RWPE1 (cell line): ENCODE measurements at regions not wholly inside any gene's neighbourhood (a gene's known extent, or its start where the extent isn't known, plus 50 kb on each side); places are given as distances from the start of the nearest gene placed in this dataset.
A peak's percentile ranks its signal among the peaks of the same experiment; 100 is the strongest.

Experiments used
- CTCF ChIA-PET: fragments of 350-600 bp; sonication (Branson Sonifier 250); formaldehyde crosslinking; extraction: SDS; loops from one replicate; lab custom pipeline; 2021; lab: Yijun Ruan, JAX
- POLR2A ChIA-PET: fragments of 400-600 bp; formaldehyde crosslinking; extraction: SDS; loops from one replicate; lab custom pipeline; 2020; ENCODE audit warnings: antibody characterized with exemption; ENCODE audit not compliant: low non-redundant PET; lab: Yijun Ruan, JAX
- DNase-seq: peaks from one replicate; pipeline ENCODE4 v3.0.0; 2012; ENCODE audit warnings: low spot score
- H3K27ac ChIP-seq: fragments of 450-650 bp; 2 replicates; pipeline ENCODE4 v1.5.1; 2017
- TF ChIP-seq, protein P1 (sequence below): fragments of 450-650 bp; conservative IDR thresholded peaks from 2 replicates; pipeline ENCODE4 v1.5.1; 2017; ENCODE audit warnings: low read depth, mild to moderate bottlenecking

DNA sequence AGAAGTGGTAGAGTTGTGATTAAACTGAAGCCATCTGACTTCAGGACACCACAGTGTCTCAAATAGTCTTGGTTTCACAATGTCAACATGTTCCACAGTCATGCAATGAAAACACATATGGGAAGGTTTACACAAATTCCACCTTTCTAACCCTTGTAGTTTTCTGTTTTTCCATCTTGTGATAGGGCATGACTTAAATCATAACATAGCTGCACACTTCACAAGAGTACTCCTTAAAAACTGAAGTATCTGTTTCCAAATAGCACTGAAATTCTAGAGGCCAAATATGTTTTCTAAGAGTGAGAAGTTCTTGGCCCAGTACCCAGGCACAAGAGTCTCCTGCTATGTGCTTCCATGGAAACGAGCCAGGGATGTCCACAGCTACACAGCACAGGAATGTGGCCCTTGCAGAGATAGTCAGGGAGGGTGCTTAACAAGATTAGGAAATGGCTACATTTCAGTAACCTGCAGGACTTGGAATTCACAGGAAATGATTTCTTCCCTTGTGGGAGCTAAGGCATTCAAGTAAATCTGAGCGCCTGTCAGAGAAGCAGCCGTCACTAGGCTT is 269.1 kb downstream of the NDFIP2 start:
- peak; percentile 18 for DNase-seq
- H3K27ac ChIP-seq: no peak overlapping the region
- CTCF ChIA-PET: interaction anchor here (1.6 kb wide), 1 partner anchor 20 kb away, joined by 3 read pairs; no protein-coding TSS in a partner anchor
- TF ChIP-seq, protein P1, sequence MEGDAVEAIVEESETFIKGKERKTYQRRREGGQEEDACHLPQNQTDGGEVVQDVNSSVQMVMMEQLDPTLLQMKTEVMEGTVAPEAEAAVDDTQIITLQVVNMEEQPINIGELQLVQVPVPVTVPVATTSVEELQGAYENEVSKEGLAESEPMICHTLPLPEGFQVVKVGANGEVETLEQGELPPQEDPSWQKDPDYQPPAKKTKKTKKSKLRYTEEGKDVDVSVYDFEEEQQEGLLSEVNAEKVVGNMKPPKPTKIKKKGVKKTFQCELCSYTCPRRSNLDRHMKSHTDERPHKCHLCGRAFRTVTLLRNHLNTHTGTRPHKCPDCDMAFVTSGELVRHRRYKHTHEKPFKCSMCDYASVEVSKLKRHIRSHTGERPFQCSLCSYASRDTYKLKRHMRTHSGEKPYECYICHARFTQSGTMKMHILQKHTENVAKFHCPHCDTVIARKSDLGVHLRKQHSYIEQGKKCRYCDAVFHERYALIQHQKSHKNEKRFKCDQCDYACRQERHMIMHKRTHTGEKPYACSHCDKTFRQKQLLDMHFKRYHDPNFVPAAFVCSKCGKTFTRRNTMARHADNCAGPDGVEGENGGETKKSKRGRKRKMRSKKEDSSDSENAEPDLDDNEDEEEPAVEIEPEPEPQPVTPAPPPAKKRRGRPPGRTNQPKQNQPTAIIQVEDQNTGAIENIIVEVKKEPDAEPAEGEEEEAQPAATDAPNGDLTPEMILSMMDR: no peak
- POLR2A ChIA-PET: no interaction called here

DNA sequence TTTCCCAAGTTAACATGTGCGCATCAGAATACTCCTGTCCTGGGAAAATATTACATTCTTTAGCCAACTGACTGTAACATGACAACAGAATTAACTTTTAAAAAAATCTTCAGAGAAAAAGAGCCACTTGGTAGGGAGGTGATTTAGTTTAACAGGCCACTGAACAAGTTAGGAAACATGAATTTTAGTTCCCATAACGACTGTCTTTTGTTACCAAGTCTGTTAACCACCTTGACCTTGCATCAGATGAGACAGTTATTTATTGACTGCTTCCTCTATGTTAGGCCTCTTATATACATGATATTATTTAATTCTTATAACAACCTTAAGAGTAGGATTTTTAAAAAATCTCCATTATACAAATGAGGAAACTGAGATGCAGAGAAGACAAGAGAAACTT is 268.6 kb downstream of the NDFIP2 start:
- POLR2A ChIA-PET: no interaction called here
- TF ChIP-seq, protein P1: no peak
- DNase-seq: no peak
- CTCF ChIA-PET: no interaction called here
- no peak overlapping the region for H3K27ac ChIP-seq

DNA sequence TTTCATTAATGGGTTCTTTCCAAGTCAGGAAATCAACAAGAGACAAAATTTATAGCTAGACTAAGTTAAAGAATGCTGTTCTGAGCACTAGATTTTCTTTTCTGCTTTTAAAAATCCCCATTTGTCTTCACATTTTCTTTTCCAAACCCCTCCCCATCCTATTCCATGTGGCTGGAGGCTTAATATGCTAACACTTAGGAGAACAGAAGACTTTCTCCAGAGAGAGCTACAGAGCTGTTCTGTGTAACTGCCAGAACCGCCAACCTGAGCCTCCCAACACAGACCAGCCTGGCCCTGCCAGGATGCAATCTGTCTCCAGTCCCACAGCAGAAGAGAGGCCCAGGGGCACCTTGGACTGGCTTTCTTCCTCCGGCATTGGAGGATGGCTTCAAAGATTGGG is 264.1 kb downstream of the NDFIP2 start:
- H3K27ac ChIP-seq: no peak overlapping the region
- ChIA-PET POLR2A (no interaction called here), CTCF (interaction anchor here (0.7 kb wide), 1 partner anchor 14 kb away, joined by 3 read pairs; no protein-coding TSS in a partner anchor)
- TF ChIP-seq, protein P1: no peak
- DNase-seq: no peak

GRCh38 chr13:79742923-79743322 is 262.0 kb downstream of the NDFIP2 start:
- no peak for DNase-seq
- POLR2A ChIA-PET: no interaction called here
- CTCF ChIA-PET: no interaction called here
- TF ChIP-seq, protein P1: no peak
- no peak overlapping the region for H3K27ac ChIP-seq

DNA sequence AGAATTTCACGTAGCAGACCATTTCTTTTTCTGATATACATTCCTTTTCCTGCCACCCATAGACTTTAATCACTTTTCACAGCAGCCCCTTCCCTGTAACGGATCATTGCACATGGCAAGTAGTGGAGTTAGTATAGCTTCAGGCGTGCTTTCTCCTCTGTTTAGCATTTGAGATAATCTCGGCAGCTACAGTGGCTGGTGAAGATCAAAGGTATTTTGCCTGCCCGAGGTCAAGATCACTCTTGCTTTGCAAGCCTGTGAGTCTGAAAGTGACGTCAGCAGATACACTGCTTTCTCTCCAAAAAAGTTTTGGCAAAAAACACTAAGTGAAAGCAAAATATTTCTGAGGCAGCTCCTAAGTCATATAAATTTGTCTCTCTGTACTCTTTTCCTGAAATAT is 260.0 kb downstream of the NDFIP2 start:
- DNase-seq: no peak
- ChIA-PET CTCF (no interaction called here), POLR2A (no interaction called here)
- TF ChIP-seq, protein P1: no peak
- H3K27ac ChIP-seq: no peak overlapping the region

DNA sequence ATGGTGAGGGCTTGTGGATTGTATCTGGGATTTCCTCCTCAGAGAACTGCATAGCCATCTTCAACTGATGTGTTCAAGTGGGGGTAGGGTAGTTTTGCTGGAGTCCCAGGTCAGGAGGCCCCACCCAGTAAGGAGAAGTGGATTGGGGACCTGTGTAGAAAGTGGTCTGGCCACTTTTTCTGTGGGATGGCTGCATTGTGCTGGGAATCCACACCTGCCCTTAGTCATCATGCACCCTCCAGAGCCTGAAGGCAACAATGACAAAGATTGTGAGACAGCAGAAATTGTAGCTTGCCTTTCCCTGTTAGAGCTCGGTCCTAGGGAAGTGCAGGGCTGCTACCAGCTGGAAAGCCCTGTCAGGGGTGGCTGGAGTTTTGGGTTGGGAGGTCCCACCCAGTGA is 255.4 kb downstream of the NDFIP2 start:
- ChIA-PET CTCF (no interaction called here), POLR2A (no interaction called here)
- peak; percentile 16 for DNase-seq
- no peak overlapping the region for H3K27ac ChIP-seq
- TF ChIP-seq, protein P1: no peak
